Activated naive CD4-positive, alpha-beta T cell treated with anti-CD3 and anti-CD28 coated beads, Interleukin-2, amount 50 U/mL, for 72 hours (primary cell): ENCODE measurements at regions not wholly inside any gene's neighbourhood (a gene's known extent, or its start where the extent isn't known, plus 50 kb on each side); places are given as distances from the start of the nearest gene placed in this dataset.
"Not testable (repeated sequence)": the region's sequence is repeated elsewhere in the genome, so short reads cannot be mapped to it uniquely, and the experiment has no call there.

Experiments
- ATAC-seq, 2 donors: fragments of 150-1000 bp; cut with Tn5 transposase; 2 replicates each; pipeline ENCODE4 v1.10.0; 2021; ENCODE audit warnings: mild to moderate bottlenecking in 2 of 2, moderate library complexity in 2 of 2
- DNase-seq, 2 donors: peaks; one replicate each; pipeline ENCODE4 v3.0.0; 2021 to 2022; ENCODE audit warnings: low spot score in 2 of 2
- H3K27ac Mint-ChIP-seq, 2 donors: one replicate each; pipeline ENCODE4 v1.8.0; 2022; ENCODE audit warnings: mild to moderate bottlenecking in 2 of 2, mixed read lengths in 2 of 2
- H3K36me3 Mint-ChIP-seq, 2 donors: one replicate each; pipeline ENCODE4 v1.8.0; 2022; ENCODE audit warnings: mixed read lengths in 2 of 2
- H3K9me3 Mint-ChIP-seq, 2 donors: one replicate each; pipeline ENCODE4 v1.8.0; 2022; ENCODE audit warnings: mixed read lengths in 2 of 2

DNA sequence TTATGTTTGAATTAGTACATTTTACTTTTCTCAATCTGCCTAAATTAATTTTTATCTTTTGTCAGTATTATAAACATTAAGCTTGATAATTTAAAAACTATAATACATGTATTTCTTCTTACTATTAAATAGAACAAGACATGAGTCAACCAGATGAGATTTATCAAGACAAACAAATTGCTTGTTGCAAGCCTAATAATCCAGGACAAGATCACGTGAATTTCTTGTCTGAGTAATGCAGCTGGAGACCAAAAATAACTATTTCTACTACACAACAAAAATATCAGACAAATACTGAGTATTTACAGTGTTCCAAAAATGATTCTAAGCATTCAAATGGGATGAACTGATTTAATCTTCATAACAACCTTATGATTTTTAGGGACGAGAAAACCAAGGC is 339.1 kb upstream of the PRR16 start:
- Mint-ChIP-seq H3K9me3 (peaks cover 4 to 5% of the 10 kb centered on the region in 2 donors), H3K27ac (no peak overlapping the region)
- DNase-seq, result no peak

DNA sequence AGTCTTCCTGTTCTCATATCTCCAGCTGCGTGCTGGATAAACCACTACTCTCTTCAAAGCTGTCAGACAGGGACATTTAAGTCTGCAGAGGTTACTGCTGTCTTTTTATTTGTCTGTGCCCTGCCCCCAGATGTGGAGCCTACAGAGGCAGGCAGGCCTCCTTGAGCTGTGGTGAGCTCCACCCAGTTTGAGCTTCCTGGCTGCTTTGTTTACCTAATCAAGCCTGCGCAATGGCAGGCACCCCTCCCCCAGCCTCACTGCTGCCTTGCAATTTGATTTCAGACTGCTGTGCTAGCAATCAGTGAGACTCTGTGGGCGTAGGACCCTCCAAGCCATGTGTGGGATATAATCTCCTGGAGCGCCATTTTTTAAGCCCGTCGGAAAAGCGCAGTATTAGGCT is 331.8 kb upstream of the PRR16 start:
- not testable (repeated sequence) for H3K27ac Mint-ChIP-seq, H3K36me3 Mint-ChIP-seq, DNase-seq, ATAC-seq
- peaks cover 4 to 14% of the 10 kb centered on the region in 2 donors for H3K9me3 Mint-ChIP-seq

More for the DNA sequence above, 339.1 kb upstream of the PRR16 start:
- no peak for ATAC-seq
- H3K36me3 Mint-ChIP-seq, result no peaks in the 10 kb centered on the region

DNA sequence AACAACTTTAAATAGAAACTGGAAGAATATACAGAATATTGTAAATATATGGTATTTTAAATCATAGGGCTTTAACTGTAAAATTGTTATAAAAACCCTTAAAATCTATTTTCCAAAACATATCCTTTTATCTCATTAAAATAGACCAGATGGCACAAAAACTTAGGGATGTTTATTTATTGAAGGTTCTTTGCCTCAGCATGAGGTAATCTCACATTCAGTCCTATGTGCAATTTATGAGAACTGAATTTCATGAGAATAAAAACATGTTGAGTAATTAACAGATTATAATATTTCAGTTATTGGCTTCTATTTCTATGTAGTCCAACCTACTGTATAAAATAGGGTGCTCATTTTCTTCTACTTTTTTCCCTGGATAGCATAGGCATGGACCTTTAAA is 329.2 kb upstream of the PRR16 start:
- H3K27ac Mint-ChIP-seq, result no peak overlapping the region
- DNase-seq (no peak), ATAC-seq (no peak)
- no peaks in the 10 kb centered on the region for H3K36me3 Mint-ChIP-seq
- peaks cover 4 to 10% of the 10 kb centered on the region in 2 donors for H3K9me3 Mint-ChIP-seq

DNA sequence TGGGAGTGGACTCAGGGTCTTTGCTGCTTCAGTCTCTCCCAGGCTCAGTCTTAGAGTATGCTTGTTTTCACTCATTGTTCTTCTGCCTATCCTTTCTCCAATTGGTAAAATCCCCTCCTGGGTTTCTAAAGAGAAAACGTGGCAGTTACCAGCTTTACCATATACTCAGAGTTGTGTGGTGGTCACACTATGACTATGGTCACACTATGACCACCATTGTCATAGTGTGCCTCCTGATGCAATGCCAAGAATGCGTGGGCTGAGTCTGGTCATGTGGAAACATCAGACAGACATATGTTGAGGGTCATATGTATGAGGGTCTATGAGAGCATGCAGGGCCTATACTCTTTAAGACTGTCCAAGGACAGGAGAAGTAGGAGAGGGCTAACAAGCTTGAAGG is 326.5 kb upstream of the PRR16 start:
- ATAC-seq (no peak), DNase-seq (no peak)
- Mint-ChIP-seq H3K9me3 (peaks cover 0 to 6% of the 10 kb centered on the region in 2 donors), H3K27ac (no peak overlapping the region), H3K36me3 (no peaks in the 10 kb centered on the region)

DNA sequence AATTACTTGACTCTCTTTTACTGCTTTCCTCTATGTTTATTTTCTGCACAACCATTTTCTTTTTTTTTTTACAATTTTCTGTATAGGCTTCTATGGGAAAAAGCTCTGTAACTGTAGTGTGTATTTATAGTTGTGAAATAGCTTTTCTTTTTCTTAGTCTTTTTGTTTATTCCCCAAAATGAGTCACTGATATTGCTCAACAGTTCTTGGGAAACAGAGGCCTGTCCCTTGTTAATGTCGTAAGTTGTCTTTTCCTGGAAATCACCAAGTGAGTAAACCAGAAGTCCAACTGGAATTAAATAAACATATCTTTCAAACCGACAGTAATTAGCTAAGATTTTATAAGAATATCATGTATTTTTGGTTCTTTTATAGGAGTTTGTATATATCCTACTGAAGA is 325.1 kb upstream of the PRR16 start:
- H3K36me3 Mint-ChIP-seq, result no peaks in the 10 kb centered on the region
- DNase-seq, result no peak
- H3K27ac Mint-ChIP-seq, result no peak overlapping the region
- peaks cover 0 to 7% of the 10 kb centered on the region in 2 donors for H3K9me3 Mint-ChIP-seq
- ATAC-seq, result no peak

DNA sequence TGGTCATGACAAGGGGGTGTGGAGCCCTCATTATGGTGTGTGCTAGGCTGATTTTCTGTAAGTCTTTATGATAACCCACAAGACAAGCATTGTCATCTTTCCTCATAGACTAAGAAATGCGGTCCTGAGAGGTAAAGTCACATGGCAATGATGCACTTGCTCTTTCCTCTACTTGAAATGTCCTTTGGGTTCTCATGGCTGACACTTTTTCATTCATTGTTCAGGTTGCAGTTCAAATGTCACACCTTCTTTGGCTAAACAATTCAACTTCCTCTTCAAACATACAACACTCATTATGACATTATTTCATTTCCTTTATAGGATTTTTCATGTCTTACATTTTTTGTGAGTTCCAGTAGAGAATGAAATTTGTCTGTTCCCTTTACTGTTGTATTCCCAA is 323.6 kb upstream of the PRR16 start:
- ATAC-seq (no peak), DNase-seq (no peak)
- peaks cover 0 to 12% of the 10 kb centered on the region in 2 donors for H3K9me3 Mint-ChIP-seq
- no peak overlapping the region for H3K27ac Mint-ChIP-seq
- no peaks in the 10 kb centered on the region for H3K36me3 Mint-ChIP-seq

DNA sequence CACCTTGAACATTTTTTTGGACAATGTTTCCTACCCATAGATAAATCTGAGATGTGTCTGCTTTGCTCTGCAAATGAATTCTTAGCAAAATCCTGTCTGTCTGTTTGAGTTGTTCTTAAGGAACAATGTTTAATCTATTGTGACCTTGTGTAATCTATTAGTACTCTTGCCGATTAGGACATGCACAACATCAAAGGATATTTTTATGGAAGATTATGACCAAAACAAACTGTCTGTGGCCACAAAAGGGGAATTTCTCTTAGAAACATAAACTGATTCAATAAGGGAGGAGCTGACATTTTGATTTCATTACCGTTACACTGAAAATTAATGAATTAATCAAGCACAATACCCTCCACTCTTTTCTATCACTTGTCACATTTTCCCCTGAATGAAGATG is 323.0 kb upstream of the PRR16 start:
- no peak for DNase-seq
- Mint-ChIP-seq H3K36me3 (peaks cover 0 to 5% of the 10 kb centered on the region in 2 donors), H3K9me3 (peaks cover 4 to 12% of the 10 kb centered on the region in 2 donors), H3K27ac (no peak overlapping the region)
- no peak for ATAC-seq

DNA sequence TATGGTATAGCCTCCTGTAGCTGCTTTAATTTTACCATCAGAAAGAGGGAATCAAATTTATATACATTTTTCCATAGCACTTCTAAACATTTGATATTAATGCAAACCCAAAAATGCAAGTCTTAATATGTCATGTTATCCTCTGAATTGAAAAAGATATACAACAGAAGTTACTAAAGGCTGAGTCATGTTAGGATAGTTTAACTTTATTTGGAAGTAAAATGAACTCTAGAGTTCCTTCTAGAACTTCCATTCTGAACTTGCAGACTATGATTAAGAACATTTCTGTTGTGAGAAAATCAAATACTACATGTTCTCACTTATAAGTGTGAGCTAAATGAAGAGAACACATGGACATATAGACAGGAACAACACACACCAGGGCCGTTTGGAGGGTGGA is 317.3 kb upstream of the PRR16 start:
- Mint-ChIP-seq H3K36me3 (peaks cover 0 to 6% of the 10 kb centered on the region in 2 donors), H3K9me3 (peaks cover 10 to 14% of the 10 kb centered on the region in 2 donors), H3K27ac (no peak overlapping the region)
- no peak for DNase-seq
- no peak for ATAC-seq

DNA sequence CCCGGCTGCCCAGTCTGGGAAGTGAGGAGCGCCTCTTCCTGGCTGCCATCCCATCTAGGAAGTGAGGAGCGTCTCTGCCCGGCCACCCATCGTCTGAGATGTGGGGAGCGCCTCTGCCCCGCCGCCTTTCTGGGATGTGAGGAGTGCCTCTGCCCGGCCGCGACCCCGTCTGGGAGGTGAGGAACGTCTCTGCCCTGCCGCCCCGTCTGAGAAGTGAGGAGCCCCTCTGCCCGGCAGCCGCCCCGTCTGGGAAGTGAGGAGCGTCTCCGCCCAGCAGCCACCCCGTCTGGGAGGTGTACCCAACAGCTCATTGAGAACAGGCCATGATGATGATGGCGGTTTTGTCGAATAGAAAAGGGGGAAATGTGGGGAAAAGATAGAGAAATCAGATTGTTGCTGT is 316.2 kb upstream of the PRR16 start:
- DNase-seq, H3K27ac Mint-ChIP-seq, ATAC-seq, H3K36me3 Mint-ChIP-seq: not testable (repeated sequence)
- H3K9me3 Mint-ChIP-seq, result peaks cover 10 to 14% of the 10 kb centered on the region in 2 donors

DNA sequence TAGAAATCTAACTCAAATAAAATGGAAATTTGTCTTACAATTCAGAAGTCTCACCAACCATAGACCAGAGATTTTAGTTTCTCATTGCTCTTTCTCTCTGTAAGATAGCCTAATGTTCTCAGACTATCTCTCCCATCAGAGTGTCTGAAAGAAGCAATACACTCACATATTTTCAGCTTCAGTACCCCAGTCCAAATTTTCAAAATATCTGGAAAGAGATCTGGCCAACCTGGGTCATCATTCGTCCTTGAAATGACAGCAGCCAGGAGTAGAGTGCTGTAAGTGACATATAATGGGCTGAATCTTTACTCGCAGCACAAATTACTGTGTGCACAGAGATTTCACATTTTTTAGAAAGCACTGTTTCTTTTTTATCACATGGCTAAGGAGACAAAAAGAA is 313.3 kb upstream of the PRR16 start:
- peaks cover 6 to 8% of the 10 kb centered on the region in 2 donors for H3K9me3 Mint-ChIP-seq
- ATAC-seq, result no peak
- H3K36me3 Mint-ChIP-seq, result peaks cover 0 to 3% of the 10 kb centered on the region in 2 donors
- no peak overlapping the region for H3K27ac Mint-ChIP-seq
- no peak for DNase-seq

DNA sequence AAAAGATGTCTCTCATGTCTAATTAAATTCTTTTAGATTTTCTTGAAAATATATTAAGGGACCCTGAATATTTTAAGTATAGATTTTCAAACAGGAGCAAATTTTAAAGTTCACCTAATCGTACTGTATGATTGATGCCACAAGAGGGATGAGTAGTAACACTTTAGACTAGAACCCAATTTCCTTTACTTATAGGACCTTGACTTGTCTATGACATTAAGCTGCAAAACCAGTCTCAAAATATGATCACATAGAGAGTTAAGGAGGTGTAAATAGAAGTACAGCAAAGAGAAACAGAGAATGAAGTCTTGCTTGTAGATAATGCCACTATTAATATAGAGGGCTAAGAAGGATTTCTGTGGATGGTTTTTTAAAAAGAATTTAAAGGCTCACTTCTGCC is 312.9 kb upstream of the PRR16 start:
- ATAC-seq (no peak), DNase-seq (no peak)
- Mint-ChIP-seq H3K9me3 (peaks cover 2 to 4% of the 10 kb centered on the region in 2 donors), H3K36me3 (no peaks in the 10 kb centered on the region), H3K27ac (no peak overlapping the region)

DNA sequence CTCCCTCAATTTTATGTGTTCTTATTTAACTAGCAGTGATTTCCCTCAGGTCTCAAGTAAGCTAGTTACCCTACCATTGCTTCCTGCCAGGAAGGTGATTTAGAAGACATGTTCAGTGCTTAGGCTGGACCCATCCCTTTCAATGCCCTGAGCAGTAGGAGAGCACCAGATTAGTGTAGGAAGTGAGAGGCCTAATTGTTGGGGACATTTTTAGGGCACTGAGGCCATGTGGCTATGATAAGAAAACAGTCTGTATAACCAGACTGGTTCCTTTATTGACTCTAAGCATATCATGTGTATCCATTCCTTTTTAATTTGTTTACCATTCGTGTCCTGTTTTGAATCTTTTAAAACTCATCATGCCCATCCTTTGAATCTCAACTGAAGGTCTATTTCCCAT is 312.3 kb upstream of the PRR16 start:
- ATAC-seq (no peak), DNase-seq (no peak)
- H3K36me3 Mint-ChIP-seq, result no peaks in the 10 kb centered on the region
- H3K27ac Mint-ChIP-seq, result no peak overlapping the region
- no peaks in the 10 kb centered on the region for H3K9me3 Mint-ChIP-seq

DNA sequence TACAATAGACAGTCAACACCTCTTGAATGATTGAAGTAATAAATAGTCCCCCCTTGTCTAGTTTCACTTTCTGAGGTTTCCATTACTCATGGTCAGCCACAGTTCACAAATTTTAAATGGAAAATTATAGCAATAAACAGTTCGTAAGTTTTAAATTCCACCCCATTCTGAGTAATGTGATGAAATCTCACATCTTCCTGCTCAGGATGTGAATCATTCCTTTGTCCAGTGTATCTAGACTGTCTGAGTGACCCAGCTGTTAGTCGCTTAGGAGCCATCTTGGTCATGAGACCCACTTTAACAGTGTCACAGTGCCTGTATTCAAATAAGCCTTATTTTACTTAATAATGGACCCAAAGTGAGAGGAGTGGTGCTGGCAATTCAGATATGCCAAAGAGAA is 311.6 kb upstream of the PRR16 start:
- Mint-ChIP-seq H3K27ac (no peak overlapping the region), H3K9me3 (no peaks in the 10 kb centered on the region), H3K36me3 (no peaks in the 10 kb centered on the region)
- ATAC-seq, result no peak
- no peak for DNase-seq

DNA sequence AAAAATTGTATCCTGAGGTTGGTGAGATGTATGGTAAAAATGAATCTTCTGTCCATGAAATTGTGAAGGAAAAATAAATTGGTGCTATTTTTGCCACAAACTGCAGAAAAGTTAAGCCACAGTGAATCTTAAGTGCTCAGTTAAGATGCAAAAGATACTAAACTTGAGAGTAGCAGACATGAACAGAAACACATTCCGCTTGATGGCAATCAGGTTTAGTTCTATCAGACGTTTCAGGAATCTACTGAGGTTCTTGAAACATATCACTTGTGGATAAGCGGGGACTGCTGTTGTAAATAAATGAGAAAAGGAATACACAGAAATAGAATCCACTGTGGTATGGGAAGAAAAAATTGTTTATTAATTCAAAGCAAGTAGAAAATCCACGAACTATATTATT is 311.2 kb upstream of the PRR16 start:
- no peak overlapping the region for H3K27ac Mint-ChIP-seq

DNA sequence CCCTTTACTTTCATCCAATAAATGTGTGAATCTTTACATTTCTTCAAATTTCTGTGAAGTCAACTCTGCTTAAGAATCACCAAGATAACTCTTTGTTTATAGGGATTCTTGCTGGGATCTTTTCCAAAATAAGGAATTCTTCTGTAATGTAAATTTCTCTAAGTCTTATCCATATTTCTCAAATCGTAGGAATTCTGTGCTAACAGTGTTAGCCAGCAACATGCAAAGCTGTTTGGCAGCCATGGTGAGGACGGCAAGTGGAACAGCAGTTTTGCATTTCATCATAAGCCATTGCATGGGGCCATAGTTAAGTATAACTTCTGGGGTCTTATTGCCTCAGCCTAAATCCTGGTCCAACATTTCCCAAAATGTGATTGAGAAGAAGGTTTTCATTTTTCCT is 310.5 kb upstream of the PRR16 start:
- Mint-ChIP-seq H3K9me3 (no peaks in the 10 kb centered on the region), H3K27ac (no peak overlapping the region), H3K36me3 (no peaks in the 10 kb centered on the region)
- ATAC-seq (no peak), DNase-seq (no peak)

More for the DNA sequence above, 311.2 kb upstream of the PRR16 start:
- no peak for DNase-seq
- H3K36me3 Mint-ChIP-seq, result no peaks in the 10 kb centered on the region
- H3K9me3 Mint-ChIP-seq, result no peaks in the 10 kb centered on the region
- ATAC-seq, result no peak

DNA sequence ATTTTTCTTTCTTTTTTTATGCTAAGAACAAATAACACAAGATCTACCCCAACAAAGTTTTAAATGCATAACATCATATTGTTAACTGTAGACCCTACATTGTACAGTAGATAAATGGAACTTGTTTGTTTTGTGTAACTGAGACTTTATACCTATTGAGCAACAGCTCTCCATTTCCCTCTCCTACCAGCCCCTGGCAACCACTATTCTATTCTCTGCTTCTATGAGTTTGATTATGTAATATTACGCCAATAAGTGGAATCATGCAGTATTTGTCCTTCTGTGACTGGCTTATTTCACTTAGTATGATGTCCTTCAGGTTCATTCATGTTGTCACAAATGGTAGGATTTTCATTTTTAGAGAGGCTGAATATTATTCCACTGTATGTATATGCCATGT is 308.2 kb upstream of the PRR16 start:
- no peak overlapping the region for H3K27ac Mint-ChIP-seq
- no peaks in the 10 kb centered on the region for H3K9me3 Mint-ChIP-seq
- ATAC-seq, result no peak
- DNase-seq, result no peak
- no peaks in the 10 kb centered on the region for H3K36me3 Mint-ChIP-seq

DNA sequence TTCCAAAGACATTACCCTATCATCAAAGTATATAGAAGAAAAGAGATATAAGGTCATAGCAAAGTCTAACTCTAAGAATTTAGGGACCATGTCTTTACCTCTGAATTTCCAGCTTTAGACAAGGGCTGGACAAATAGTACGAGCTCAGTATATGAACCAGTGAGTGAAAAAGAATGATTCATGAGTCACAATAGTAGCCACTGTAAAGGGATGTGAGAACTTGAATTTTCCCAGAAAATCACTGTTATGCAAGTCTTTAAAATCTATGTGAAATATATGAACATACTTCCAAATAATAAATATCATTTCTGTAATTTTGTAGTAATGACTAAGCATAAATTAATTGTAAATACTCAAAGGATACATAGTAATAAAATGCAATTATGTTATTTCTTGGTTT is 305.9 kb upstream of the PRR16 start:
- ATAC-seq (no peak), DNase-seq (no peak)
- no peaks in the 10 kb centered on the region for H3K36me3 Mint-ChIP-seq
- no peak overlapping the region for H3K27ac Mint-ChIP-seq
- no peaks in the 10 kb centered on the region for H3K9me3 Mint-ChIP-seq

DNA sequence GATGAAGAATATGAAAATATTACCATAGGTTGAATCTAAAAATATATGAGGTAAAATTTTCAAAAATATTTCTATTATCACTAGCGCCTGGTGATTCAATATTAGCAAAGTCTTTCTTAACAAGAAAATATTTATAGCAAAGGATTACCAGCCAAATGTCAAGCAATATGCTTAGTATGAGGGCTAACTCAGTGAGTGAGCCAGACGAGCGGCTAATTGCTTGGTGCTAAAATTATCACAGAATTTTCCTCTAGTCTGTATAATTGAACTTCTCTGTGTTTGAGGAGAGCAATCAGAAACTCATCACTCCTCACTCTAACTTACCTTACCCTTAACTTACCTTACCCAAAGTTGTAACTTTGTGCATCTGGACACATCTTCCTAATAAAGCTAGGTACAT is 304.9 kb upstream of the PRR16 start:
- ATAC-seq, result no peak
- no peak for DNase-seq
- Mint-ChIP-seq H3K36me3 (no peaks in the 10 kb centered on the region), H3K27ac (no peak overlapping the region), H3K9me3 (no peaks in the 10 kb centered on the region)
